NCI-H1105 (cell line): ENCODE measurements at regions not wholly inside any gene's neighbourhood (a gene's known extent, or its start where the extent isn't known, plus 50 kb on each side); places are given as distances from the start of the nearest gene placed in this dataset.
"Not testable (repeated sequence)": the region's sequence is repeated elsewhere in the genome, so short reads cannot be mapped to it uniquely, and the experiment has no call there.

Experiments used
- DNase-seq: peaks from one replicate; lab custom pipeline; 2025; lab: John Stamatoyannopoulos, UW

GRCh38 chr11:104776501-104777170, 121.6 kb downstream of the CASP12 start:
- DNase-seq: no peak

- DNase-seq: no peak
Measured at GRCh38 chr11:104774578-104774977, 123.7 kb downstream of the CASP12 start.

GRCh38 chr11:104772806-104773241, 125.4 kb downstream of the CASP12 start:
- DNase-seq: no peak

GRCh38 chr11:104771763-104772162, 126.5 kb downstream of the CASP12 start:
- DNase-seq: no peak

- not testable (repeated sequence) for DNase-seq
Measured at GRCh38 chr11:104771046-104771445, 127.2 kb downstream of the CASP12 start.

- DNase-seq: no peak
Measured at GRCh38 chr11:104765401-104766095, 132.7 kb downstream of the CASP12 start.

GRCh38 chr11:104764710-104765045, 133.6 kb downstream of the CASP12 start:
- DNase-seq: no peak

- DNase-seq: no peak
Measured at GRCh38 chr11:104763930-104764709, 134.1 kb downstream of the CASP12 start.

- no peak for DNase-seq
Measured at GRCh38 chr11:104761511-104761910, 136.7 kb downstream of the CASP12 start.

GRCh38 chr11:104759464-104759863, 138.8 kb downstream of the CASP12 start:
- DNase-seq: no peak

- DNase-seq: no peak
Measured at GRCh38 chr11:104738918-104739317, 159.3 kb downstream of the CASP12 start.

- DNase-seq: no peak
Measured at GRCh38 chr11:104738208-104738607, 160.1 kb downstream of the CASP12 start.

- DNase-seq: no peak
Measured at GRCh38 chr11:104736502-104736901, 161.8 kb downstream of the CASP12 start.

- no peak for DNase-seq
Measured at GRCh38 chr11:104734998-104735397, 163.3 kb downstream of the CASP12 start.

GRCh38 chr11:104731890-104732289, 166.4 kb downstream of the CASP12 start:
- no peak for DNase-seq

GRCh38 chr11:104728927-104729326, 169.3 kb downstream of the CASP12 start:
- DNase-seq: no peak

- no peak for DNase-seq
Measured at GRCh38 chr11:104727768-104728167, 170.5 kb downstream of the CASP12 start.

- DNase-seq: no peak
Measured at GRCh38 chr11:104727095-104727494, 171.2 kb downstream of the CASP12 start.

- DNase-seq: no peak
Measured at GRCh38 chr11:104725796-104726408, 172.4 kb downstream of the CASP12 start.

GRCh38 chr11:104713401-104713800, 184.9 kb downstream of the CASP12 start:
- DNase-seq: no peak

- DNase-seq: no peak
Measured at GRCh38 chr11:104705490-104706190, 192.6 kb downstream of the CASP12 start.

- DNase-seq: no peak
Measured at GRCh38 chr11:104704888-104705287, 193.4 kb downstream of the CASP12 start.
